ENCODE measurements at regions not wholly inside any gene's neighbourhood (a gene's known extent, or its start where the extent isn't known, plus 50 kb on each side); places are given as distances from the start of the nearest gene placed in this dataset.

- H2AK5ac ChIP-seq (ENCODE audit: low read depth, low read length): no peak overlapping the region
- DNase-seq (ENCODE audit: low read depth in 1 of 2, low spot score in 2 of 2) (no peak), FAIRE-seq (no peak)
- no peak overlapping the region for H4K8ac ChIP-seq (ENCODE audit: extremely low read depth, insufficient read depth, low read length)
- H3K9ac ChIP-seq (replicated peaks in 1 of 4; ENCODE audit: extremely low read depth in 1 of 4, low read depth in 3 of 4, low read length in 3 of 4): no peak overlapping the region
- no peak overlapping the region for H3K14ac ChIP-seq (ENCODE audit: insufficient read length)
- H3K79me2 ChIP-seq (ENCODE audit: control insufficient read depth in 1 of 2, insufficient read depth in 2 of 2, low read length in 2 of 2): no peaks in the 10 kb centered on the region
- no peaks in the 10 kb centered on the region for H3K23me2 ChIP-seq (ENCODE audit: low read depth, low read length)
- H4K5ac ChIP-seq (ENCODE audit: insufficient read length, low read depth, low read length): no peak overlapping the region
- ChIA-PET POLR2A (ENCODE audit: partially characterized antibody) (interaction anchor here (0.8 kb wide), 1 partner anchor 25 kb away, joined by 3 read pairs; no protein-coding TSS in a partner anchor), CTCF (ENCODE audit: partially characterized antibody) (interaction anchor here (0.7 to 1.8 kb wide), 8 partner anchors 9 to 976 kb away, joined by 3 to 8 read pairs (median 4); partner anchors contain the start of gene NR2F1)
- no peak overlapping the region for H2BK15ac ChIP-seq (ENCODE audit: low read length)
- no peak overlapping the region for H3K23ac ChIP-seq (ENCODE audit: insufficient read length)
- H3K4me3 ChIP-seq (ENCODE audit: extremely low read depth in 1 of 4, insufficient read depth in 2 of 4, low read depth in 3 of 4, low read length in 4 of 4): no peak overlapping the region
- H4K20me1 ChIP-seq (replicated peaks in 1 of 2; ENCODE audit: control insufficient read depth in 1 of 2, insufficient read depth in 2 of 2, low read length in 2 of 2): no peaks in the 10 kb centered on the region
- no peak overlapping the region for H3K4me2 ChIP-seq (ENCODE audit: insufficient read depth in 1 of 2, low read depth in 2 of 2, low read length in 2 of 2)
- no peak overlapping the region for H3K27ac ChIP-seq (ENCODE audit: low read depth, low read length)
- H2BK20ac ChIP-seq (ENCODE audit: low read length): no peak overlapping the region
- H3K18ac ChIP-seq (ENCODE audit: extremely low read depth, low read length): no peak overlapping the region
- no peaks in the 10 kb centered on the region for H3K27me3 ChIP-seq (replicated peaks in 1 of 4; ENCODE audit: control insufficient read depth in 3 of 4, extremely low read depth in 1 of 4, insufficient read depth in 3 of 4, low read length in 3 of 4)
- H4K91ac ChIP-seq (replicated peaks; ENCODE audit: insufficient read length, low read length): no peak overlapping the region
- H3K4ac ChIP-seq (replicated peaks; ENCODE audit: insufficient read length, low read depth, low read length): no peak overlapping the region
- no peak overlapping the region for H3K56ac ChIP-seq (replicated peaks; ENCODE audit: insufficient read length, low read depth, low read length)
- H3K9me3 ChIP-seq (ENCODE audit: insufficient read depth in 2 of 2, low read depth in 1 of 2, low read length in 1 of 2): no peaks in the 10 kb centered on the region
- H3K79me1 ChIP-seq (ENCODE audit: low read depth, low read length): no peaks in the 10 kb centered on the region
- no peak overlapping the region for H2BK120ac ChIP-seq (replicated peaks; ENCODE audit: low read depth, low read length)
- 88% methylated on average over 1 of the region's 1 CpG; no CpG with 5 or more reads in 1 of the 2 experiments for WGBS, 2 experiments (ENCODE audit: extremely low coverage in 1 of 2, insufficient coverage in 1 of 2, insufficient read length in 1 of 2, insufficient replicate concordance in 2 of 2, low coverage in 1 of 2, low lambda C conversion rate in 2 of 2, missing lambda C conversion rate in 1 of 2)
- H2AFZ ChIP-seq (ENCODE audit: low read length): no peak overlapping the region
- peaks cover 0 to 5% (median 2%) of the 10 kb centered on the region in 4 experiments; a peak in 1 of 7 replicates for H3K4me1 ChIP-seq (replicated peaks in 1 of 4; ENCODE audit: control insufficient read depth in 3 of 4, insufficient read depth in 4 of 4, low read length in 3 of 4)
- no peak overlapping the region for H2BK12ac ChIP-seq (ENCODE audit: low read depth, low read length)
- no peak overlapping the region for H2BK5ac ChIP-seq (ENCODE audit: low read depth, low read length)
- H3K36me3 ChIP-seq (ENCODE audit: control insufficient read depth in 2 of 4, insufficient read depth in 4 of 4, low read length in 3 of 4): no peaks in the 10 kb centered on the region
- TF ChIP-seq TAF1 (IDR thresholded peaks at IDR 0.05; ENCODE audit: low read depth, low read length) (no peak), RXRA (IDR thresholded peaks at IDR 0.05; ENCODE audit: insufficient read depth, low read depth, low read length) (no peak), TCF12 (IDR thresholded peaks at IDR 0.05; ENCODE audit: low read depth, low read length) (no peak), TAF7 (optimal IDR thresholded peaks at IDR 0.05; ENCODE audit: borderline replicate concordance, low read depth, low read length) (no peak), EGR1 (IDR thresholded peaks at IDR 0.05; ENCODE audit: borderline replicate concordance, low read depth, low read length) (no peak), ZNF274 (IDR thresholded peaks at IDR 0.05; ENCODE audit: borderline replicate concordance, extremely low read depth, low read length) (no peak), CTCF (IDR thresholded peaks at IDR 0.05; ENCODE audit: control extremely low read depth in 1 of 3, insufficient read depth in 1 of 3, low read depth in 1 of 3, low read length in 3 of 3) (no peak), ATF2 (IDR thresholded peaks at IDR 0.05; ENCODE audit: low read length) (no peak), CHD2 (IDR thresholded peaks at IDR 0.05; ENCODE audit: low read length) (no peak), SIN3A (conservative IDR thresholded peaks at IDR 0.05 in 1 of 2, IDR thresholded peaks at IDR 0.05 in 1 of 2; ENCODE audit: low read depth in 1 of 2, low read length in 2 of 2) (no peak)
Observed at GRCh38 chr5:93874080-93874479, 132.7 kb upstream of the POU5F2 start.

Data from H1 (cell line).